Thoracic aorta (tissue), 2 donors: ENCODE measurements at regions not wholly inside any gene's neighbourhood (a gene's known extent, or its start where the extent isn't known, plus 50 kb on each side); places are given as distances from the start of the nearest gene placed in this dataset.

Experiments
- ATAC-seq: fragments of 150-250 bp; one replicate; pipeline ENCODE4 v1.8.0; 2017; ENCODE audit warnings: low read depth; ENCODE audit not compliant: insufficient number of reproducible peaks, low FRiP score
- DNase-seq: peaks from one replicate; pipeline ENCODE4 v3.0.0-alpha.2; 2020; ENCODE audit warnings: low spot score
- H3K27ac ChIP-seq, 2 donors: fragments of 200-600 bp; sonication (generic); 1 replicate in 1 of 2; 2 replicates in 1 of 2; pipeline ENCODE4 v1.5.1; 2016; ENCODE audit warnings: mild to moderate bottlenecking in 2 of 2, moderate library complexity in 2 of 2
- H3K27me3 ChIP-seq: fragments of 200-600 bp; sonication (generic); replicated peaks from 2 replicates; pipeline ENCODE4 v1.6.0; 2016; ENCODE audit warnings: mild to moderate bottlenecking; ENCODE audit not compliant: insufficient read depth
- H3K36me3 ChIP-seq: fragments of 200-600 bp; sonication (generic); one replicate; pipeline ENCODE4 v1.5.1; 2016
- H3K4me1 ChIP-seq, 2 donors: fragments of 200-600 bp; sonication (generic); 1 replicate in 1 of 2; 2 replicates in 1 of 2; pipeline versions ENCODE4 v1.5.1 to v1.6.0; 2016; ENCODE audit warnings: low read depth in 2 of 2, mild to moderate bottlenecking in 1 of 2; ENCODE audit not compliant: control insufficient read depth in 1 of 2
- H3K4me3 ChIP-seq: fragments of 200-600 bp; sonication (generic); 2 replicates; pipeline ENCODE4 v1.5.1; 2016; ENCODE audit warnings: mild to moderate bottlenecking
- H3K9me3 ChIP-seq: fragments of 200-600 bp; sonication (generic); 2 replicates; pipeline ENCODE4 v1.5.1; 2016
- CTCF ChIP-seq: fragments of 200-600 bp; sonication (generic); IDR thresholded peaks from one replicate; pipeline ENCODE4 v1.5.1; 2019; ENCODE audit warnings: antibody characterized with exemption

DNA sequence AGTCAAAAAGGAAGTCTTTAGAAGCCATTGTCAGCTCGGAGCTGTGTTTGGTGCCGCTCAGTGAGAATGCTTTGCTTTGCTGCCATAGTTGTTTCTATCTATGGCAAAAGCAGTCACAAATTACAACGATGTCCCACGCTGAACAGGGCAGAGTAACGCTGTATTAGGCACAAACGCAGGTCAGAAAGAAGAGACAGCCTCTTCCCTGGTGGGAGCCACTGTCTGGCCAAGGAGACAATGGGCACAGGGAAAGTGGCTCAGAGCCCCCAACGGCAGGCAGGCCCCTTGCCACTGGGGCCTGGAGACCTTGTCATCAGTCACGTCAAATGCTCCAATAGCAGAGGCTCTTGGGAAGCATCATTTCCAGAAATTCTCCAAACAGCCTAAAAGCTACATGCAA, 244.2 kb downstream of the TEX29 start:
- no peak overlapping the region for H3K27ac ChIP-seq
- no peak overlapping the region for H3K4me3 ChIP-seq
- TF ChIP-seq CTCF, result no peak
- no peaks in the 10 kb centered on the region for H3K9me3 ChIP-seq
- no peak for DNase-seq
- no peaks in the 10 kb centered on the region for H3K36me3 ChIP-seq
- no peaks in the 10 kb centered on the region for H3K27me3 ChIP-seq
- no peaks in the 10 kb centered on the region for H3K4me1 ChIP-seq
- ATAC-seq, result no peak

- H3K9me3 ChIP-seq, result no peaks in the 10 kb centered on the region
- no peaks in the 10 kb centered on the region for H3K27me3 ChIP-seq
- ATAC-seq, result no peak
- no peak overlapping the region for H3K4me3 ChIP-seq
- no peak for DNase-seq
- no peak overlapping the region for H3K27ac ChIP-seq
- TF ChIP-seq CTCF, result no peak
- H3K4me1 ChIP-seq, result no peaks in the 10 kb centered on the region
- no peaks in the 10 kb centered on the region for H3K36me3 ChIP-seq
These were observed 245.0 kb downstream of the TEX29 start for GRCh38 chr13:111565400-111565799.

GRCh38 chr13:111566567-111566966, 246.1 kb downstream of the TEX29 start:
- H3K27me3 ChIP-seq, result no peaks in the 10 kb centered on the region
- DNase-seq, result no peak
- TF ChIP-seq CTCF, result no peak
- no peaks in the 10 kb centered on the region for H3K4me1 ChIP-seq
- H3K27ac ChIP-seq, result no peak overlapping the region
- no peaks in the 10 kb centered on the region for H3K9me3 ChIP-seq
- no peak overlapping the region for H3K4me3 ChIP-seq
- no peak for ATAC-seq
- no peaks in the 10 kb centered on the region for H3K36me3 ChIP-seq

DNA sequence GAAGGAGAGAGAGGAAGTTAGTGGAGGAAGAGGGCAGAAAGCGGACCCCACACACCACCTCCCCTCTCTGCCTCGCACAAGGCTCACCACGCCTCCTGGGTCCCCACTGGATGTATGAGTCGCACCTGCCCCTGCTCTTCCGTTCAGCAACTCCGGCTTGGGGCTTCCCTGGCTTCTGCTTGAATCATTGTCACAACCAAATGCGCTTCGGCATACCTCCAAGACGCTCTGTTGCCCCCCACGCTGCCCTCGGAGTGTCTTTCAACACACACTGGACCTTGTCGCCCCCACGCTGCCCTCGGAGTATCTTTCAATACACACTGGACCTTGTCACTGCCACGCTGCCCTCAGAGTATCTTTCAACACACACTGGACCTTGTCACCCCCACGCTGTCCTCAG, 247.2 kb downstream of the TEX29 start:
- no peak for DNase-seq
- Histone ChIP-seq H3K36me3 (no peaks in the 10 kb centered on the region), H3K27ac (no peak overlapping the region)

GRCh38 chr13:111568290-111568689, 247.8 kb downstream of the TEX29 start:
- Histone ChIP-seq H3K36me3 (no peaks in the 10 kb centered on the region), H3K27ac (no peak overlapping the region), H3K27me3 (no peaks in the 10 kb centered on the region), H3K4me1 (no peaks in the 10 kb centered on the region), H3K9me3 (no peaks in the 10 kb centered on the region), H3K4me3 (no peak overlapping the region)
- TF ChIP-seq CTCF, result no peak
- ATAC-seq (no peak), DNase-seq (no peak)

More for the DNA sequence above, 247.2 kb downstream of the TEX29 start:
- H3K4me1 ChIP-seq, result no peaks in the 10 kb centered on the region
- H3K27me3 ChIP-seq, result no peaks in the 10 kb centered on the region
- TF ChIP-seq CTCF, result no peak
- no peaks in the 10 kb centered on the region for H3K9me3 ChIP-seq
- H3K4me3 ChIP-seq, result no peak overlapping the region
- ATAC-seq, result no peak
